GM23338 (cell line): ENCODE measurements at regions not wholly inside any gene's neighbourhood (a gene's known extent, or its start where the extent isn't known, plus 50 kb on each side); places are given as distances from the start of the nearest gene placed in this dataset.

Experiments
- ATAC-seq: fragments of 200-7000 bp; cut with Tn5 transposase; 3 replicates; pipeline ENCODE4 v1.9.1; 2020
- DNase-seq: peaks from one replicate; pipeline ENCODE4 v3.0.0-alpha.2; 2015; ENCODE audit warnings: low spot score
- H2AFZ ChIP-seq: fragments of 200-600 bp; sonication (generic); 2 replicates; pipeline ENCODE4 v1.8.0; 2016; ENCODE audit warnings: antibody characterized with exemption, mild to moderate bottlenecking, moderate library complexity
- H3F3A ChIP-seq: fragments of 200-600 bp; sonication (generic); replicated peaks from 2 replicates; pipeline ENCODE4 v1.8.0; 2017; ENCODE audit warnings: antibody characterized with exemption, mixed run types, low read depth
- H3K27ac ChIP-seq: fragments of 200-600 bp; sonication (generic); 2 replicates; pipeline ENCODE4 v1.6.1; 2016; ENCODE audit warnings: low read depth
- H3K27me3 ChIP-seq: fragments of 200-600 bp; sonication (generic); 2 replicates; pipeline ENCODE4 v1.8.0; 2016; ENCODE audit warnings: mild to moderate bottlenecking, mixed run types, moderate library complexity; ENCODE audit not compliant: insufficient read depth
- H3K36me3 ChIP-seq: fragments of 200-600 bp; sonication (generic); 2 replicates; pipeline ENCODE4 v1.8.0; 2016; ENCODE audit warnings: mild to moderate bottlenecking; ENCODE audit not compliant: insufficient read depth
- H3K4me1 ChIP-seq: fragments of 200-600 bp; sonication (generic); 2 replicates; pipeline ENCODE4 v1.8.0; 2016; ENCODE audit warnings: mild to moderate bottlenecking, moderate library complexity; ENCODE audit not compliant: insufficient read depth
- H3K4me2 ChIP-seq: fragments of 200-600 bp; sonication (generic); 2 replicates; pipeline ENCODE4 v1.7.1; 2017; ENCODE audit warnings: mixed run types
- H3K4me3 ChIP-seq: fragments of 200-600 bp; sonication (generic); 2 replicates; pipeline ENCODE4 v1.6.1; 2016; ENCODE audit warnings: mixed run types
- H3K79me2 ChIP-seq: fragments of 200-600 bp; sonication (generic); replicated peaks from 2 replicates; pipeline ENCODE4 v1.8.0; 2017; ENCODE audit warnings: mild to moderate bottlenecking; ENCODE audit not compliant: insufficient read depth
- H3K9me2 ChIP-seq: fragments of 200-600 bp; sonication (generic); 2 replicates; pipeline ENCODE4 v1.8.0; 2017; ENCODE audit not compliant: insufficient read depth
- H4K20me1 ChIP-seq: fragments of 200-600 bp; sonication (generic); replicated peaks from 2 replicates; pipeline ENCODE4 v1.8.0; 2017; ENCODE audit warnings: mild to moderate bottlenecking; ENCODE audit not compliant: insufficient read depth
- H3K27ac Mint-ChIP-seq: 2 replicates; pipeline ENCODE4 v1.8.0; 2020; ENCODE audit warnings: inconsistent platforms, mild to moderate bottlenecking, moderate library complexity, mixed read lengths
- H3K27me3 Mint-ChIP-seq: 3 replicates; pipeline ENCODE4 v1.8.0; 2022; ENCODE audit warnings: low read depth, mild to moderate bottlenecking, moderate library complexity, mixed read lengths, inconsistent platforms; ENCODE audit not compliant: insufficient read depth, poor library complexity
- H3K36me3 Mint-ChIP-seq: 3 replicates; pipeline ENCODE4 v1.8.0; 2021; ENCODE audit warnings: low read depth, mild to moderate bottlenecking, inconsistent platforms, moderate library complexity, mixed read lengths
- H3K4me1 Mint-ChIP-seq: 3 replicates; pipeline ENCODE4 v1.8.0; 2020; ENCODE audit warnings: mild to moderate bottlenecking, inconsistent platforms, mixed read lengths
- H3K4me3 Mint-ChIP-seq: 3 replicates; pipeline ENCODE4 v1.8.0; 2021; ENCODE audit warnings: moderate library complexity, mild to moderate bottlenecking, inconsistent platforms, mixed read lengths
- H3K9me3 Mint-ChIP-seq: 3 replicates; pipeline ENCODE4 v1.8.0; 2020; ENCODE audit warnings: moderate library complexity, mild to moderate bottlenecking, inconsistent platforms, mixed read lengths
- ETS1 ChIP-seq: IDR thresholded peaks from 2 replicates; pipeline ENCODE4 v1.6.1; 2016; ENCODE audit warnings: antibody characterized with exemption
- EZH2 ChIP-seq: fragments of 200-600 bp; sonication (generic); IDR thresholded peaks from one replicate; pipeline ENCODE4 v1.8.0; 2017; ENCODE audit warnings: antibody characterized with exemption, mild to moderate bottlenecking, low read depth; ENCODE audit not compliant: unreplicated experiment
- EZH2phosphoT487 ChIP-seq: fragments of 200-600 bp; sonication (generic); IDR thresholded peaks from one replicate; pipeline ENCODE4 v1.8.1; 2018; ENCODE audit warnings: antibody characterized with exemption; ENCODE audit not compliant: unreplicated experiment
- JUNB ChIP-seq: IDR thresholded peaks from one replicate; pipeline ENCODE4 v1.6.1; 2016; ENCODE audit warnings: antibody characterized with exemption; ENCODE audit not compliant: unreplicated experiment
- REST ChIP-seq: IDR thresholded peaks from one replicate; pipeline ENCODE4 v1.6.1; 2018; ENCODE audit warnings: antibody characterized with exemption; ENCODE audit not compliant: unreplicated experiment
- ZNF114 ChIP-seq: fragments of 250-450 bp; sonication (Bioruptor Pico); IDR thresholded peaks from 2 replicates; pipeline ENCODE4 v1.5.0; 2020; ENCODE audit warnings: mild to moderate bottlenecking, moderate library complexity
- ZNF462 ChIP-seq: fragments of 250-450 bp; sonication (Bioruptor Pico); IDR thresholded peaks from 2 replicates; pipeline ENCODE4 v1.5.0; 2020; ENCODE audit warnings: mild to moderate bottlenecking, moderate library complexity

GRCh38 chrX:45860450-45860849 lies 659.8 kb upstream of the DIPK2B start:
- TF ChIP-seq EZH2 (no peak), ETS1 (no peak), EZH2phosphoT487 (no peak), ZNF114 (no peak), ZNF462 (CRISPR knock-in tag) (no peak), JUNB (no peak)
- peak; percentile 25 for DNase-seq

DNA sequence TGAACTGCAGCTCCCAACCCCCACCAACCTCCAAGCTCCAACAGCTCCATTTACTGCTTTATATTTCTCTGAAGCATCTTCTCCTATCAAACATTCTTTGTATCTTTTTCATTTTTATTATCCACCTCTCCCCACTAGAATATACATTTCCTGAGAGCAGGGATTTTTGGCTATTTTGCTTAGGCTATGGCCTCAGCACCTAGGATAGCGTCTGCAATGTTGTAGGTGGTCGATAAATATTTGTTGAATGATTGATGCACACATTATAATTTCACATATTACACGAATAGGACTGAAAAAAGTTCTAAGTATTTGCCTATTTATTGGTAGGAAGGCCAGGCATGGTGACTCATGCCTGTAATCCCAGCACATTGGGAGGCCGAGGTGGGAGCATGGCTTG lies 658.7 kb upstream of the DIPK2B start:
- H3K27ac ChIP-seq, result no peak overlapping the region
- no peaks in the 10 kb centered on the region for H3F3A ChIP-seq
- no peak for ATAC-seq
- H3K36me3 ChIP-seq, result no peaks in the 10 kb centered on the region
- H3K4me2 ChIP-seq, result no peak overlapping the region
- no peaks in the 10 kb centered on the region for H4K20me1 ChIP-seq
- peaks cover 14% of the 10 kb centered on the region for H3K4me1 ChIP-seq
- Mint-ChIP-seq H3K36me3 (no peaks in the 10 kb centered on the region), H3K4me3 (no peak overlapping the region), H3K27me3 (peaks cover 3% of the 10 kb centered on the region), H3K27ac (no peak overlapping the region), H3K9me3 (no peaks in the 10 kb centered on the region), H3K4me1 (peaks cover 22% of the 10 kb centered on the region)
- DNase-seq, result no peak
- H3K79me2 ChIP-seq, result no peaks in the 10 kb centered on the region
- no peak overlapping the region for H2AFZ ChIP-seq
- no peak overlapping the region for H3K4me3 ChIP-seq
- H3K27me3 ChIP-seq, result no peaks in the 10 kb centered on the region
- H3K9me2 ChIP-seq, result no peaks in the 10 kb centered on the region
- no peak for TF ChIP-seq EZH2phosphoT487
- TF ChIP-seq JUNB, result no peak
- peak; percentile 32 for TF ChIP-seq REST

More at GRCh38 chrX:45860450-45860849, 659.8 kb upstream of the DIPK2B start:
- H3K4me3 ChIP-seq, result no peak overlapping the region
- no peaks in the 10 kb centered on the region for H3F3A ChIP-seq
- H3K9me3 Mint-ChIP-seq, result no peaks in the 10 kb centered on the region
- no peak overlapping the region for H3K27ac Mint-ChIP-seq
- no peak overlapping the region for H3K4me2 ChIP-seq
- no peaks in the 10 kb centered on the region for H3K36me3 ChIP-seq
- H4K20me1 ChIP-seq, result no peaks in the 10 kb centered on the region
- H3K79me2 ChIP-seq, result no peaks in the 10 kb centered on the region
- peaks cover 7% of the 10 kb centered on the region for H3K4me1 ChIP-seq
- H3K27ac ChIP-seq, result no peak overlapping the region
- H3K4me3 Mint-ChIP-seq, result no peak overlapping the region
- no peaks in the 10 kb centered on the region for H3K27me3 ChIP-seq
- ATAC-seq, result peak; percentile 54; the same call in 2 of the 3 replicates
- H3K9me2 ChIP-seq, result no peaks in the 10 kb centered on the region
- H2AFZ ChIP-seq, result no peak overlapping the region
- H3K4me1 Mint-ChIP-seq, result peaks cover 12% of the 10 kb centered on the region
- H3K36me3 Mint-ChIP-seq, result no peaks in the 10 kb centered on the region
- peaks cover 3% of the 10 kb centered on the region for H3K27me3 Mint-ChIP-seq
